Esophagus muscularis mucosa (tissue), 4 donors: ENCODE measurements at regions not wholly inside any gene's neighbourhood (a gene's known extent, or its start where the extent isn't known, plus 50 kb on each side); places are given as distances from the start of the nearest gene placed in this dataset.

Source experiments
- DNase-seq: peaks from one replicate; pipeline ENCODE4 v3.0.0-alpha.2; 2017; ENCODE audit errors: extremely low spot score
- H3K27ac ChIP-seq, 4 donors: fragments of 200-600 bp; sonication (generic); replicated peaks in 1 of 4; 1 replicate in 3 of 4; 2 replicates in 1 of 4; pipeline ENCODE4 v1.5.1; 2016 to 2019; ENCODE audit warnings: mild to moderate bottlenecking in 1 of 4
- H3K27me3 ChIP-seq, 4 donors: fragments of 200-600 bp; sonication (generic); one replicate each; pipeline versions ENCODE4 v1.5.1 to v1.6.0; 2016 to 2019
- H3K36me3 ChIP-seq, 4 donors: fragments of 200-600 bp; sonication (generic); one replicate each; pipeline ENCODE4 v1.5.1; 2016 to 2019
- H3K4me1 ChIP-seq, 4 donors: fragments of 200-600 bp; sonication (generic); one replicate each; pipeline ENCODE4 v1.5.1; 2016 to 2019
- H3K4me3 ChIP-seq, 4 donors: fragments of 200-600 bp; sonication (generic); 1 replicate in 2 of 4; 2 replicates in 2 of 4; pipeline ENCODE4 v1.5.1; 2016 to 2019; ENCODE audit warnings: mild to moderate bottlenecking in 4 of 4, moderate library complexity in 1 of 4
- H3K9me3 ChIP-seq, 4 donors: fragments of 200-600 bp; sonication (generic); 1 replicate in 3 of 4; 2 replicates in 1 of 4; pipeline ENCODE4 v1.5.1; 2016 to 2019
- EP300 ChIP-seq: sonication (generic); formaldehyde crosslinking; IDR thresholded peaks from one replicate; pipeline ENCODE4 v1.6.1; 2017; ENCODE audit warnings: antibody characterized with exemption
- POLR2A ChIP-seq: fragments of 450-650 bp; IDR thresholded peaks from one replicate; pipeline ENCODE4 v1.6.1; 2017; ENCODE audit warnings: antibody characterized with exemption, moderate library complexity, mild to moderate bottlenecking, low read depth
- POLR2AphosphoS5 ChIP-seq, 2 donors: sonication (generic); formaldehyde crosslinking; IDR thresholded peaks; one replicate each; pipeline ENCODE4 v1.6.1; 2017; ENCODE audit warnings: antibody characterized with exemption in 2 of 2
- WGBS: methylation state at CpG from one replicate; pipeline ENCODE4 v1.1.5; 2018; 5-methylcytosine and 5-hydroxymethylcytosine counted together
- intact Hi-C: fragments of 100-400 bp; cut with DNase I; formaldehyde crosslinking; loops from one replicate; pipeline ENCODE4 v1.15.1; 2023
- TF ChIP-seq, protein P1 (sequence below), 3 experiments: fragments of 200-600 bp in 2 of 3; fragments of 450-650 bp in 1 of 3; sonication (generic) in 2 of 3; IDR thresholded peaks; one replicate each; pipeline ENCODE4 v1.5.1; 2017 to 2019; ENCODE audit warnings: antibody characterized with exemption in 3 of 3, mild to moderate bottlenecking in 2 of 3, moderate library complexity in 1 of 3

DNA sequence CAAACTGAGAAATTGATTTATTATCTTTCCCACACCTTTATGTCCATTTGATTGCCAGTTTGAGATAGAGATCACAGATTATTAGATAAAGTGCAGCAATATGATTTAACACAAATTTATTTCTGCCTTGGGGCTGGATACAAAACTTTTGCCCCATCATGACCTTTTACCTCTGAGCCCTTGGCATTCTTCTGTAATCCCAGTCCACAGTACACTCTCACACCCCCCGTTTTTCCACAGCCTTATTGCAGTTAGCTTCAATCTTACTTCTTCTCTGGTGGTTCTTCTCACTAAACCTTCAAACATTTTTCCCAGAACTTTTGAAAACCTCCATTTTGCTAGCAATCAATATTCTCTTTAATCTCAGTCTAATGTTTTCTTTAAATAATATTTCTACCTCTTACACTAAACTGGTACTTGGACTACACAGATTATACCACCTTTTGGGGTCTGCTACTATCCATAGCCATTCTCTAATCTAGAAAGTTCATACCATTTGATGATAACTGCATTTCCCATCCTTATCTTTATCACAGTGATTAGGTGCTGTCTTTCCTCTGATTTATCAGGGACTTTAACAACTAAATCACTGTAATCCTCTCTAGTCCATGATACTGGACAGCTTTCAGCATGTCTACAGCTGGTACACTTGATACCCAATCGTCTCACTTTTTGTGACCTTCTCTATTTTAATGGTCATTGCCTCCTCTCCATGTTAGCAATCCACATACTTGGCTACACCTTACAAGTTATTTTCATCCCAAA, 186.7 kb upstream of the PDE3A start:
- TF ChIP-seq, protein P1, sequence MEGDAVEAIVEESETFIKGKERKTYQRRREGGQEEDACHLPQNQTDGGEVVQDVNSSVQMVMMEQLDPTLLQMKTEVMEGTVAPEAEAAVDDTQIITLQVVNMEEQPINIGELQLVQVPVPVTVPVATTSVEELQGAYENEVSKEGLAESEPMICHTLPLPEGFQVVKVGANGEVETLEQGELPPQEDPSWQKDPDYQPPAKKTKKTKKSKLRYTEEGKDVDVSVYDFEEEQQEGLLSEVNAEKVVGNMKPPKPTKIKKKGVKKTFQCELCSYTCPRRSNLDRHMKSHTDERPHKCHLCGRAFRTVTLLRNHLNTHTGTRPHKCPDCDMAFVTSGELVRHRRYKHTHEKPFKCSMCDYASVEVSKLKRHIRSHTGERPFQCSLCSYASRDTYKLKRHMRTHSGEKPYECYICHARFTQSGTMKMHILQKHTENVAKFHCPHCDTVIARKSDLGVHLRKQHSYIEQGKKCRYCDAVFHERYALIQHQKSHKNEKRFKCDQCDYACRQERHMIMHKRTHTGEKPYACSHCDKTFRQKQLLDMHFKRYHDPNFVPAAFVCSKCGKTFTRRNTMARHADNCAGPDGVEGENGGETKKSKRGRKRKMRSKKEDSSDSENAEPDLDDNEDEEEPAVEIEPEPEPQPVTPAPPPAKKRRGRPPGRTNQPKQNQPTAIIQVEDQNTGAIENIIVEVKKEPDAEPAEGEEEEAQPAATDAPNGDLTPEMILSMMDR (IDR thresholded peaks at IDR 0.05), result no peak
- no peak for TF ChIP-seq POLR2A
- no peak for TF ChIP-seq EP300
- TF ChIP-seq POLR2AphosphoS5 (IDR thresholded peaks at IDR 0.05), result no peak
- no peak for DNase-seq
- no peak overlapping the region for H3K27ac ChIP-seq
- H3K4me3 ChIP-seq, result no peak overlapping the region
- no peaks in the 10 kb centered on the region for H3K27me3 ChIP-seq
- intact Hi-C loops, result no loop called here
- H3K9me3 ChIP-seq, result no peaks in the 10 kb centered on the region
- WGBS, result 88% methylated on average over 2 of the region's 2 CpGs
- H3K4me1 ChIP-seq, result peaks cover 0 to 9% (median 4%) of the 10 kb centered on the region in 4 donors
- no peaks in the 10 kb centered on the region for H3K36me3 ChIP-seq

DNA sequence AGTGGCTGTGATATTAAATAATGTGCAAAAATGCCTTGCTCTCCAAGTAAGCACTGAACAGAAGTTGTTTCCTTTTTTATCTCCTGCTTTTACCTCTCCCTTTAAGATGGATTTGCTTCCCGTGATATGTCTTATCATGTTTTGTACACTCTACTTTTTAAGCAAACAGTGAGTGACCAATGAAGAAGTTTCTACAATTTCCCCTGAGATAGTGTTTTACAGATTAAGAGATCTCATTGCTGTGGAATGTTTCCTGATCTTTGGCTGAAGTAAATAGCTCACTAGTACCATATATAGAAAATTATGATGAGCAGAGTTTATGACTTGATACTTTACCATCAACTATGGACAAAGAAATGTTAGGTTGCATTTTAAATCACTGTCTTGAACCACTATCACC, 184.8 kb upstream of the PDE3A start:
- TF ChIP-seq POLR2AphosphoS5 (IDR thresholded peaks at IDR 0.05) (no peak), POLR2A (no peak), EP300 (no peak)
- TF ChIP-seq, protein P1 (IDR thresholded peaks at IDR 0.05), result no peak
- intact Hi-C loops, result no loop called here
- no peaks in the 10 kb centered on the region for H3K27me3 ChIP-seq

DNA sequence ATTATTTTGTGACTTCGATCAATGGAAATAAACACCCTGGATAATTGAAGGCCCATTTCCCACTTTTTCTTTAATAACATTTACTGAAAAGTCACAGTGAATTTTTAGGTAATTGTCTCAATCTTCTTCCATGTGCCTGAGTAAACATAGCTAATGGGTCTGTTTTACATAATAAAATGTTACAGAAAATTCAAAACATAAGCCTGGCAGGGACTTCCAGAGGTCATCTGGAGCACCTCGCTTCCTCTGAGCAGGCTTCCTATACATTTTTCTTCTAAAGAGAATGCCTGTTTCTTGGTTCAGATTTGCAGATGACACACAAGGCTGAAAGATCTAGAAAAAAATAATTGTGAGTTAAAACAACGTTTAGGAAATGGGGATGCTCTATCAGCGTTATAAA, 183.8 kb upstream of the PDE3A start:
- no peaks in the 10 kb centered on the region for H3K36me3 ChIP-seq
- 78% methylated on average over 4 of the region's 4 CpGs for WGBS
- TF ChIP-seq POLR2A (no peak), EP300 (no peak), POLR2AphosphoS5 (IDR thresholded peaks at IDR 0.05) (no peak)
- TF ChIP-seq, protein P1 (IDR thresholded peaks at IDR 0.05), result no peak
- no peak overlapping the region for H3K4me3 ChIP-seq
- H3K9me3 ChIP-seq, result no peaks in the 10 kb centered on the region
- no peaks in the 10 kb centered on the region for H3K27me3 ChIP-seq
- H3K4me1 ChIP-seq, result peaks cover 0 to 13% (median 4%) of the 10 kb centered on the region in 4 donors
- intact Hi-C loops, result no loop called here
- no peak overlapping the region for H3K27ac ChIP-seq
- no peak for DNase-seq

More for the DNA sequence above, 184.8 kb upstream of the PDE3A start:
- Histone ChIP-seq H3K4me1 (peaks cover 0 to 9% (median 4%) of the 10 kb centered on the region in 4 donors), H3K27ac (peak overlapping the region in 1 of 4 donors; percentile 42), H3K4me3 (no peak overlapping the region), H3K36me3 (no peaks in the 10 kb centered on the region), H3K9me3 (no peaks in the 10 kb centered on the region)
- DNase-seq, result no peak
- WGBS, result 41% methylated on average over 1 of the region's 1 CpG

DNA sequence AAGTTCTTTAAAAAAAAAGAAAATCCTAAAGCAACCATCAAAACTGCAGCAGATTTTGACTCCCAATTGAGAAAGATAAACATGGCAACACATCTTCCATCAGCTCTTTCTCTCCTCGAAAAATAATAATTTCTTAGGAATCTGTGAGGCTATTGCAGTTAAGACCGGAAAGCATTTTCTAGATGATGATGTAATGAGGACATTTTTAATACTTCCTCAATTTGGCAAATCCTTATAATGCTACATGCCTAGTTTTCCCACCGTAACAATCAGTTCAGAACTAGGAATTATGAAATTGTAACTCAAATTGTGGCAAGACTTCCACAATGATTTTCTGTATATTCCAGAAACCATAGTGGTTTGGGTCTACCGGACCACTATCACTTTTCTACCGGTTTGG, 180.9 kb upstream of the PDE3A start:
- intact Hi-C loops, result no loop called here
- Histone ChIP-seq H3K36me3 (no peaks in the 10 kb centered on the region), H3K27me3 (no peaks in the 10 kb centered on the region), H3K4me3 (no peak overlapping the region), H3K4me1 (peaks cover 0 to 18% (median 4%) of the 10 kb centered on the region in 4 donors), H3K9me3 (no peaks in the 10 kb centered on the region), H3K27ac (no peak overlapping the region)
- no peak for DNase-seq
- TF ChIP-seq POLR2AphosphoS5 (IDR thresholded peaks at IDR 0.05) (no peak), POLR2A (no peak), EP300 (no peak)
- TF ChIP-seq, protein P1 (IDR thresholded peaks at IDR 0.05), result no peak
- 69% methylated on average over 5 of the region's 5 CpGs for WGBS
